ENCODE measurements at regions not wholly inside any gene's neighbourhood (a gene's known extent, or its start where the extent isn't known, plus 50 kb on each side); places are given as distances from the start of the nearest gene placed in this dataset.

DNA sequence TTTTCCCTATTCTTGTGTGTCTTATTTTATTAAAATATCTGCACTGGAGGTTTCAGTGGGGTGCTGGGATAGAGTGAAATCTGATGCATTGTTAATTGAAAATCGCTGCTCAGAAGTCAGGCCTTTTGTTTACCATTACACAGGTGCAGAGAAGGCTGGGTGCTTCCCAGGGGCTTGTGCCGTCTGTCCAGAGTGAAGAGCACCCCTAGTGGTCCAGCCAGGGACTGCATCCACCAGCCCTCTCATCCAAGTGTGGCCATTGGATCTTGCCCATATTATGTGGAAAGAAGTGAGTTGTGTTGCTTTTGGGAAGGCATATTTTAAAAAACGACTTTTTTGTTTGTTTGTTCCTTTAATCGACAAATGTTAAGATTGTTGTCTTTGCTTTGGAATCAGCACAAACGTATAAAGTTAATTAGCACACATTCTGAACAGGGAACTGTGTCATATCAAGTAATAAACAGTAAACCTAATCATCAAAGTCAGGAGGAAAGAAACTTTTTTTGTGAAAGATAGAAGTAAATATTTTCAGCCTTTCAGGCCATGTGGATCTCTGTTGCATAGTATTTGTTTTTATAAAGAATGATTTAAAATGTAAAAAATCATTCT, 315.6 kb downstream of the MTRR start:
- TF ChIP-seq, protein P1, sequence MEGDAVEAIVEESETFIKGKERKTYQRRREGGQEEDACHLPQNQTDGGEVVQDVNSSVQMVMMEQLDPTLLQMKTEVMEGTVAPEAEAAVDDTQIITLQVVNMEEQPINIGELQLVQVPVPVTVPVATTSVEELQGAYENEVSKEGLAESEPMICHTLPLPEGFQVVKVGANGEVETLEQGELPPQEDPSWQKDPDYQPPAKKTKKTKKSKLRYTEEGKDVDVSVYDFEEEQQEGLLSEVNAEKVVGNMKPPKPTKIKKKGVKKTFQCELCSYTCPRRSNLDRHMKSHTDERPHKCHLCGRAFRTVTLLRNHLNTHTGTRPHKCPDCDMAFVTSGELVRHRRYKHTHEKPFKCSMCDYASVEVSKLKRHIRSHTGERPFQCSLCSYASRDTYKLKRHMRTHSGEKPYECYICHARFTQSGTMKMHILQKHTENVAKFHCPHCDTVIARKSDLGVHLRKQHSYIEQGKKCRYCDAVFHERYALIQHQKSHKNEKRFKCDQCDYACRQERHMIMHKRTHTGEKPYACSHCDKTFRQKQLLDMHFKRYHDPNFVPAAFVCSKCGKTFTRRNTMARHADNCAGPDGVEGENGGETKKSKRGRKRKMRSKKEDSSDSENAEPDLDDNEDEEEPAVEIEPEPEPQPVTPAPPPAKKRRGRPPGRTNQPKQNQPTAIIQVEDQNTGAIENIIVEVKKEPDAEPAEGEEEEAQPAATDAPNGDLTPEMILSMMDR (conservative IDR thresholded peaks at IDR 0.05; ENCODE audit: low read depth, low read length), result peak; percentile 98
- Histone ChIP-seq H3K4me3 (IDR thresholded peaks at IDR 0.05; ENCODE audit: insufficient read depth, low read depth, low read length) (no peak overlapping the region), H3K4me2 (no peak overlapping the region; the same call in 1 of the 2 replicates), H3K4me1 (ENCODE audit: low read depth, poor library complexity, severe bottlenecking) (no peaks in the 10 kb centered on the region), H3K27ac (no peak overlapping the region), H3K36me3 (ENCODE audit: insufficient read depth) (no peaks in the 10 kb centered on the region), H4K20me1 (ENCODE audit: insufficient read depth) (no peaks in the 10 kb centered on the region), H3K79me2 (ENCODE audit: insufficient read depth, low read depth) (no peaks in the 10 kb centered on the region), H3K27me3 (ENCODE audit: insufficient read depth, low read depth) (no peaks in the 10 kb centered on the region), H2AFZ (ENCODE audit: low read depth) (peak overlapping the region; percentile 18; the same call in 1 of the 2 replicates), H3K9ac (no peak overlapping the region)

DNA sequence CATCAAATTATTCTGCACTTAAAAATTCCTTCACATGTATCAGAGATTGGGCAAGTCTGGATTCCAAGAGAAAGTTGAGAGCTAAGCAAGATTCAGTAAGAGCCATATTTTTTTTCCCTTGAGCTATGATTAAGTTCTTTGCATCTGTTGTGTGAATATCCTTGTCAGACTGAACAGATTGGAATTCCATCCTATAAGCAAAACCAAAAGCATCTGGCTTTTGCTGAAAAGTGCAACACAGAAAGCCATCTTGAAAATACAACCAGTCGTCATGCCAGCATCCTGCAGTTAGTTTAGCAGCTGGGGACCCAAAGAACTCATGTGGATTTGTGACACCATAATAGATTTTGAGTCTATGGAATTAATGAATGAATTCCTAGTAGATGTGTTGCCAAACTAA, 316.9 kb downstream of the MTRR start:
- TF ChIP-seq, protein P1 (conservative IDR thresholded peaks at IDR 0.05; ENCODE audit: low read depth, low read length), result no peak
- Histone ChIP-seq H3K36me3 (ENCODE audit: insufficient read depth) (no peaks in the 10 kb centered on the region), H3K4me2 (no peak overlapping the region), H3K27ac (no peak overlapping the region), H3K4me3 (IDR thresholded peaks at IDR 0.05; ENCODE audit: insufficient read depth, low read depth, low read length) (no peak overlapping the region), H3K4me1 (ENCODE audit: low read depth, poor library complexity, severe bottlenecking) (no peaks in the 10 kb centered on the region), H4K20me1 (ENCODE audit: insufficient read depth) (no peaks in the 10 kb centered on the region), H2AFZ (ENCODE audit: low read depth) (no peak overlapping the region), H3K9ac (no peak overlapping the region), H3K79me2 (ENCODE audit: insufficient read depth, low read depth) (no peaks in the 10 kb centered on the region), H3K27me3 (ENCODE audit: insufficient read depth, low read depth) (no peaks in the 10 kb centered on the region)

DNA sequence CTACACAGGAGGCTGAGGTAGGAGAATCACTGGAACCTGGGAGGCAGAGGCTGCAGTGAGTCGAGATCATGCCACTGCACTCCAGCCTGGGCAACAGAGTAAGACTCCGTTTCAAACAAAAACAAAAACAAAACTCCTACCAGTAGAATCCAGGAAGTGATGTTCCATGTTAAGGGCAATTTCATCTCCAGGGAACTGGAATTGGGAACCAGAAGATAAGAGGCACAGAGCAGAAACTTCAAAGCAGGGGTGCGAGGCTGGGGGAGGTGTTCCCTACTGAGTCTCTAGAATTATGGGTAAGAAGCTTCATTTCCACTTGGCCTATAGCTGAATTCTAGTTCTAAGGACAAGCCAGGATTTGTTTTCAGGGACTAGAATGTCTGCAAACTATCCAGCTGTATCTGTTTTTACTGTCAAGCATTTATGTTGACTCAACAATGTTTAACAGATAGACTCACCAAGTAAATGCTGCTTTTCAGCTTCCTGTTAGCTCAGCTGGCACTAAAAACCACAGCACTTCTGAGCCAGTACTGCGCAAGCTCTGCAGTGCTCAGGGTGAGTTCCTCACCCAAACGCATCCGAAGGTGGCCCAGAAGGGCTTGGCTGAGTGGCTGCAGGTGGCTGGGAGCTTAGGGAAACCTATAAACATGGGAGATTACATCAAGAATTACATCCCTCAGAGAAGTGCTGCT, 320.1 kb downstream of the MTRR start:
- Histone ChIP-seq H3K27me3 (ENCODE audit: insufficient read depth, low read depth) (no peaks in the 10 kb centered on the region), H3K36me3 (ENCODE audit: insufficient read depth) (no peaks in the 10 kb centered on the region), H3K4me2 (no peak overlapping the region), H3K4me3 (IDR thresholded peaks at IDR 0.05; ENCODE audit: insufficient read depth, low read depth, low read length) (no peak overlapping the region), H3K79me2 (ENCODE audit: insufficient read depth, low read depth) (no peaks in the 10 kb centered on the region), H3K27ac (no peak overlapping the region), H2AFZ (ENCODE audit: low read depth) (no peak overlapping the region), H3K9ac (no peak overlapping the region), H3K4me1 (ENCODE audit: low read depth, poor library complexity, severe bottlenecking) (no peaks in the 10 kb centered on the region), H4K20me1 (ENCODE audit: insufficient read depth) (no peaks in the 10 kb centered on the region)
- TF ChIP-seq, protein P1 (conservative IDR thresholded peaks at IDR 0.05; ENCODE audit: low read depth, low read length), result no peak

DNA sequence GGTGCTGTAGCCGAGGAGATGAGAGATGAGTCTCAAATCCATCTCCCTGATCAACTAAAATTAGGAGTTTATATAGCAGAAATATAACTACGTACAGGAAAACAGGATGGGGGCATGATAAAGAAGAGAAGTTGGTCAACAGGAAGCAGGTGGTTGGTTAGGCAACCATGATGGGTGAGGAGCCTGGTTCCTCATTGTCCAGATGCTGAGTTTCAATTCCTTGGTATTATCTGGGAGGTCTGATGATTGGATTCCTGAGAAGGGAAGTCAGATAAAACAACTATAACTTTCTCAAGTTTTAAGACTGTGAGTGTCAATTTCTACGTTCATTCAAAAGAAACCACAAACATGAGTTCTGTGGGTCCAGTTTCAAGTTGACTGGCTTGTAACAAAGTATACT, 323.9 kb downstream of the MTRR start:
- Histone ChIP-seq H3K4me3 (IDR thresholded peaks at IDR 0.05; ENCODE audit: insufficient read depth, low read depth, low read length) (no peak overlapping the region), H3K27ac (no peak overlapping the region), H3K4me2 (no peak overlapping the region), H3K27me3 (ENCODE audit: insufficient read depth, low read depth) (no peaks in the 10 kb centered on the region), H2AFZ (ENCODE audit: low read depth) (no peak overlapping the region), H3K79me2 (ENCODE audit: insufficient read depth, low read depth) (no peaks in the 10 kb centered on the region), H4K20me1 (ENCODE audit: insufficient read depth) (no peaks in the 10 kb centered on the region), H3K4me1 (ENCODE audit: low read depth, poor library complexity, severe bottlenecking) (no peaks in the 10 kb centered on the region), H3K9ac (no peak overlapping the region), H3K36me3 (ENCODE audit: insufficient read depth) (no peaks in the 10 kb centered on the region)
- TF ChIP-seq, protein P1 (conservative IDR thresholded peaks at IDR 0.05; ENCODE audit: low read depth, low read length), result no peak

Measured in KMS-11 (cell line).